RCC 7860 (cell line): ENCODE measurements at regions not wholly inside any gene's neighbourhood (a gene's known extent, or its start where the extent isn't known, plus 50 kb on each side); places are given as distances from the start of the nearest gene placed in this dataset.
"Not testable (repeated sequence)": the region's sequence is repeated elsewhere in the genome, so short reads cannot be mapped to it uniquely, and the experiment has no call there.

ENCODE experiments used
- DNase-seq: peaks from one replicate; pipeline ENCODE4 v3.0.0-alpha.2; 2015; ENCODE audit warnings: low spot score
- FAIRE-seq: peaks from 2 replicates; lab custom pipeline; 2012; peaks lifted over from hg19 to GRCh38; lab: Jason Lieb, UNC

DNA sequence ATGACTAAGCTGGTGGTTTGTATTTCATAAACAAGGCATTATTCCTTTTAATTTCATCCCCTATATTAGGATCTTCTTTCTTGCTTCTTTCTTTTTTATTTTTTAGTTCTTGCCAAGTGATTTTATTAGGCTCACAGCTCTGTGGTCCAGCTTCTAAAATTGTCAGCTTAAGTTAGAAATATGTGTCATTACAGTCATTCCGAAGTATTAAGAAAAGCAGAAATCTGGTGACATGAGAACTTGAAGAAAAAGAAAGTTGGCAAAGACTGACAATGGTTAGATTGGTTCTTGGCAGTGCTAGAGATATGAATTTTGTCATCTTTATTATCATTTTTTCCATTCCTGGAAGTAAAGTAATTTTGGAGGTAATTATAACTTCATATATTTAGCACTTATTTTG lies 166.5 kb upstream of the PRR16 start:
- DNase-seq (no peak), FAIRE-seq (no peak)

DNA sequence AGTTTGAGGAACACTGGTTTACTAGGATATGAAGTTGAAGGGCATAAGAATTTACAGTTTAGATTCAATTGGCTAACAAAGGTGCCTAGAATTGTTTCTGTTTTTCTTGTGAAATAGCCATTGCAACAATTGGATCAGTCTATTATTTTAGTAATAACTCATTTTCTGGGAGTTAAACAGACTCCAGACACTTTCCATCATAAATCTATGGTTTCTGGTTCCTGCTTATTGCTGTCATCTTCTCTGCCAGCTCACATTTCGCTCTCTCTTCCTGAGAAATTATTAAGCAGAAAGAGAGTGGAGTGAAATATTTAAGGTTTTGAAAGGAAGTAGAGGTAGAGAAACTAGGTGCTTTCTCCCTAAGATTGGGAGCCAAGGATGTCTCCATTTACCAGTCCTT lies 165.1 kb upstream of the PRR16 start:
- no peak for DNase-seq
- no peak for FAIRE-seq

DNA sequence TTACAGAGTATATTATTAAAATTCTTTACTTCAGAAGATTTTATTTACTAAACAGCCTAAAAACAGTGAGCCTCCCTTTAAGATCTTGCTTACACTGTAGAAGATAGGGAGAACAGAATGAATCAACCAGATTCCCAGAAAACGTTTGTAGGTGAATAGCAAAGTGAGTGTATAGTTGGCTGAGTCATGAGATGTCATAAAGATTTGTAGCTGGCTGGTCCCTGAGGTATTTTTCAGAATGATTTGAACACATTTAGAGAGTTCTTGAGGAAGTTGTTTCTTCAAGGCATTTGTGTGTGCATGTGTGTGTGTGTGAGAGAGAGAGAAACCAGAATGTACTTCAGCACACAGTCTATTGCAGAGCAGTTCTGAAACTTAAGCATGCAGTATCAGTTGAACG lies 159.4 kb upstream of the PRR16 start:
- DNase-seq (no peak), FAIRE-seq (peak; percentile 66)

DNA sequence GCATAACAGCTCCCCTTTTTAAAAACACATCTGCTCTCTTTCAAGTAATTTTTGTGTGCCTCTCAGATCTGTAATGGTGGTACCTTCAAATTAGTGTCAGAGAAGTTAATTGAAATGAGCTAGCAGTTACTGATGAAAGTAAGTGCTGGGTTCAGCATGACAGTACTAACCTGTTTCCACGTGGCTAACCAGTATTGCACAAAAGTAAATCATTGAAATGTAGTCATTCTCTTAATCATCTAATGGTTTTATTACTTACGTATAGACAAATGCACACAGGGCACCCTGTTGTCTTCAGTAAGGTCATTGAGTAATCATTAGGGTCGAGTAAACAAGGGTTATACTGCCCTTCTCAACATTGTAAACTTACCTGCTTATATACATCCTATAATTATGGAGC lies 157.8 kb upstream of the PRR16 start:
- no peak for FAIRE-seq

DNA sequence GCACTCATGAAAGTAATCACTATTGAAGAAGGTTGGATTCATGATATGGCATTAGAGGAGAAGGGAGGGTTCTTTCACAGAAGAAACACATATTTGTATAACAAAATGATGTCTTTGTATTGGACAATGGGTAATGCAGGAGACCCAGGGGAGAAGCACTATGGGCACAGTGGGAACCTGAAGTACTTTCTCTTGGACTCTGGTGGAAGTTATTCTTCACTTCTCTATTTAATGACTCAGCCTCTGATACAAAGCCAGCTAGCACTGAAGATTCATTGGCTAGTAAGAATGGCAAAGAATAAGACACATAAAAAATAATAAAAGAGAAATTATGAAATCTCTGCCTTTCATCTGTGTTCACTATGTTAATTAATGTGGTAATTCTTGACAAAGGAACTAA lies 149.9 kb upstream of the PRR16 start:
- FAIRE-seq (no peak), DNase-seq (no peak)

More for the DNA sequence above, 157.8 kb upstream of the PRR16 start:
- DNase-seq: no peak

DNA sequence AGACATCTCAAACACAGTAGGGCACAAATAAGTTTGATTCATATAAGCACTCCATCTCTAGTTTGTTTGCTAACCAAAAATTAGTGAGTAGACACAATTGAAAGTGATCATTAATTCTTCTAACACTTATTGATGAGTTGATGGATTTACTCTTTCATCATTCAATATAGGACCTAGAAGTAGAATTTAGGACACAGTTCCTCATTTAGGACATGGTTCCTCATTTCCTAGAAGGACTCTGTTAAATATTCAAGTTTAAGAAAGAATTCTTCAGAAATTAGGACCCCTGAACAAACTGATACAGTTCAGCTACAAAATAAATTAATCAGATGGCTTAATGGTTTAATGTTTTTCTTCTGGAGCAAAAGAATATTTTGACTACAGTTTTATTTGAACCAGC lies 143.5 kb upstream of the PRR16 start:
- FAIRE-seq: no peak
- DNase-seq: no peak

DNA sequence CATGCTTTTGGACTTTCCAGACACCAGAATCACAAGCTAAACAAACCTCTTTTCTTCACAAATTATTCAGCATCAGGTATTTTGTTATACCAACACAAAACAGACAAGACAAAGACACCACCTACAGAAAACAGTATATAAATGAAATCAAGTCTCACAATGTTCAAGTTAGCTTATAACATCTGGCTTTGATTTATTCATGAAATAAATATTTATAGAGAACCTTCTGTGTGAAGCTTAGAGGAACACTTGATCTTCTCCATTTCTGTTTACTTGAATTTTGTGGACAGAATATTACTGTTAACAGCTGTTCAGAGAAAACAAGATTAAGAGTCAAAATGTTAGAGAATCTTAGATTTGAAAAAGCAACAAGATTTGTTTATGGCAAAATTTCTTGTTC lies 137.4 kb upstream of the PRR16 start:
- DNase-seq: no peak
- no peak for FAIRE-seq

DNA sequence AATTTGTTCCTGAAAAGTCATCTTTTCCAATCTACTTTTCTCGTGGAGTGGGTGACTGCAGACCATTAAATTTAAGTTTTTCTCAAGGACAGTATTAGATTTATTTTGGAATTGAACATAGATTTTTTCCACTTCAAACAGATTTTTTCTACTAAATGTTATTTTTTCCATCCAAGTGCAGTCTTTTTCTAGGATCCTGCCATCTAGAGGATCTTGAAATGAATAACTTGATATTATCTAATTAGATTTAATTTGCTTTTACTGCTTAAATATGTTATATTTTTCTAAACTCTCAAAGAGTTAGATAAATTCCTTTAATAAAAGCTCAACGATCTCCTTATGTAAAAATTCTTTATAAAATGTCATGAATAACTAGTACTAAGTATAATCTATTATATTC lies 136.9 kb upstream of the PRR16 start:
- FAIRE-seq: peak; percentile 12
- DNase-seq: no peak

DNA sequence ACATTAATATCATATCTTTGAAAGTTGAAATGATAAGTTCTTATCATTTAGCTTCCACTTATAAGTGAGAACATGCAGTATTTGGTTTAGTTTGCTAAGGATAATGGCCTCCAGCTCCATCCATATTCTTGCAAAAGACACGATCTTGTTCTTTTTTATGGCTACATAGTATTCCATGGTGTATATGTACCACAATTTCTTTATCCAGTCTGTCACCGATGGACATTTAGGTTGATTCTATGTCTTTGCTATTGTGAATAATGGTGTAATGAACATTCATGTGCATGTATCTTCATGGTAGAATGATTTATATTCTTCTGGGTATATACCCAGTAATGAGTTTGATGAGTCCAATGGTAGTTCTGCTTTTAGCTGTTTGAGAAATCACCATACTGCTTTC lies 135.0 kb upstream of the PRR16 start:
- DNase-seq (no peak), FAIRE-seq (no peak)

DNA sequence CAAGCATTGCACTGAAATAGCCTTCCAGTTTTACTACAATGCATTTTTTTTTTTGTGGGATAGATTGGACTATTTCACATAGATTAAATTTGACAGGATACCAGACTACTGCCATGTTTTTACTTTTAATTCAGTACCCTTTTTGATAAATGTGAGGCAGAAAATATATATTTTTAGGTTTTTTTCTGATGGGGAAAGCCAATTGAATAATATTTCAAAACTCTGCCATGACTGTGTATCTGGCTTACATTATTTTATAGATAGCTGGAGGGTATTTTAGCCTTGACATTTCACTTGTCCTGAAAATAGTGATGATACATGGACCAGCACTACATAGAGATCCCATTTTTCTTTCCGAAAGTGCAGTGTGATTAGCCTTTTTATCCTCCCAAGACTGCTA lies 133.5 kb upstream of the PRR16 start:
- FAIRE-seq (no peak), DNase-seq (no peak)

DNA sequence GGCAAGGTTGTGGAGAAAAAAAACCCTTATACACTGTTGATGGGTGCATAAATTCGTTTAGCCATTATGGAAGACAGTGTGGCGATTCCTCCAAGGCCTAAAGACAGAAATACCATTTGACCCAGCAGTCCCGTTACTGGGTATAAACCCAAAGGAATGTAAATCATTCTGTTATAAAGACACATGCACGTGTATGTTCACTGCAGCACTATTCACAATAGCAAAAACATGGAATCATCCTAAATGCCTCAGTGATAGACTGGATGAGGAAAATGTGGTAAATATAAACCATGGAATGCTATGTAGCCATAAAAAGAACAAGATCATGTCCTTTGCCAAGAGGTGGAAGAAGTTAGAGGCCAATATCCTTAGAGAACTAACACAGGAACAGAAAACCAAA lies 119.9 kb upstream of the PRR16 start:
- no peak for FAIRE-seq

DNA sequence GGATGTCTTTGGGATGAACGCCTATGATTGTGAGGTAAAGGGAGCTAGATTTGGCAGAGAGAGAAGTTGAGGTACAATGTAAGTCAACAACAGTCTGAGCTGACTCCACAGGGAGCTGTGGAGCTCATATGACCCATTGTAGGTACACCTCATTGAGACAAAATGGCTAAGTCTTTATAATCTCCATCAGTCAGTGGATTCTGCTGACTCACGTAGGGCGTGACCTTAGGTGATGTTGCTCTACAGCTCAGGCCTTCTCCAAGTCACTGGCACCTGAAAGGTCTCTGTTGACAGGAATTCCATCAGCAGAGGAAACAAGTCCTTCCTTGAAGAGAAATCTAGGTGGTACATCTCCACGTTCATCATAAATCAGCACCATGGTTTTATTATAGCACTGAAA lies 118.2 kb upstream of the PRR16 start:
- no peak for FAIRE-seq
- DNase-seq: no peak

More for the DNA sequence above, 119.9 kb upstream of the PRR16 start:
- DNase-seq: no peak

DNA sequence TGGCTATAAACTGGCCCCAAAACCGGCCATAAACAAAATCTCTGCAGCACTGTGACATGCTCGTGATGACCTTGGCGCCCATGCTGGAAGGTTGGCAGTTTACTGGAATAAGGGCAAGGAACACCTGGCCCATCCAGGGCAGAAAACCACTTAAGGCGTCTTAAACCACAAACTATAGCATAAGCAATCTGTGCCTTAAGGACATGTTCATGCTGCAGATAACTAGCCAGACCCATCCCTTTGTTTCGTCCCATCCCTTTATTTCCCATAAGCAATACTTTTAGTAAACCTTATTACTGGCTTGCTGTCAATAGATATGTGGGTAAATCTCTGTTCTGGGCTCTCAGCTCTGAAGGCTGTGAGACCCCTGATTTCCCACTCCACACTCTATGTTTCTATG lies 113.0 kb upstream of the PRR16 start:
- not testable (repeated sequence) for FAIRE-seq

DNA sequence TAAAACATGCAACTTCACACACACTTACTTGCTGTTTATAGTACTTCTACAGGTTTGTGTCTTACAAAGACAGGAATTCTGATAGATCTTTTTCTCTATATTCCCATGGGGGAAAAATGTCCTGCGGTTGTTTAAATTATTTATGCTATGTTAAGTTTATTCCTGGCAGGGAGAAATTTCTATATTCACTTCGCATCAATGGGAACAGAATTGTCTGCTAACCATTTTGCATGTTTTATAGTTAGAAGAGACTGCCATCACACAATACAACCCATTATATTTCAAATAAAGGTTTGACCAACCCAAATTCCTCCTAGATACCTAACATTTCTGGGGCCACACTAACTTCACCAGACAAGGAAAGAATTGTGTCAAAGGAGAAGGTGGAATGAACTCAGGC lies 110.0 kb upstream of the PRR16 start:
- no peak for DNase-seq
- no peak for FAIRE-seq

More for the DNA sequence above, 113.0 kb upstream of the PRR16 start:
- DNase-seq: not testable (repeated sequence)

DNA sequence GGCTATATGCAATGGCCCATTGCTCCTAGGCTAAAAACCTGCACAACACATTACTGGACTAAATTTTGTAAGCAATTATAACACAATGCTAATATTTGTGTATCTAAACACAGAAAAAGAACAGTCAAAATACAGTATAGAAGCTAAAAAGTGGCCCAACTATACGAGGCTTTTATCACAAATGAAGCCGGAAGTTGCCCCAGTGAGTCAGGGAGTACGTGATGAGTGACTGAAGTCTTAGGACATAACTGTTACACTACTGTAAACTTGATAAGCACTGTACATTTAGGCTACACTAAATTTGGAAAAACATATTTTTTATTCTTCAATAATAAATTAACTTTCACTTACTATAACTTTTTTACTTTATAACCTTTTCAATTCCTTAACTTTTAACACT lies 105.2 kb upstream of the PRR16 start:
- DNase-seq: no peak
- FAIRE-seq: no peak

DNA sequence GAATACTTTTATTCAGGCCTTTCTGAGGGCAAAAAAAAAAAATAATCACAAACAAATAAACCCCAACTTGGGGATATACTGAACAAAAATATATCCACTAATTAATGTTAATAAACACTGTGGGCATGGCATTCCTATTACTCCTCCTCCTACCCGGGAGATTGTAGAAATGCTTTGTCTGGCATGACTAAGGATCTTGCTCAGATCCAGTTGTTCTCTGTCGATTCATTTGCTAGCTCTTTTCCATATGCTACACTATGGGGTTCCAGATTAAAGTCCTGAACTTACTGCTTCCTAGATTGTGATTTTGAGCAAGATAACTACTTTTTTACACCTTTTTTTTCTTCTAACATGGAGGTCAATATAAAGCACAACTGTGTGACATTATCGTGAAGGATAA lies 102.2 kb upstream of the PRR16 start:
- no peak for DNase-seq
- FAIRE-seq: no peak

DNA sequence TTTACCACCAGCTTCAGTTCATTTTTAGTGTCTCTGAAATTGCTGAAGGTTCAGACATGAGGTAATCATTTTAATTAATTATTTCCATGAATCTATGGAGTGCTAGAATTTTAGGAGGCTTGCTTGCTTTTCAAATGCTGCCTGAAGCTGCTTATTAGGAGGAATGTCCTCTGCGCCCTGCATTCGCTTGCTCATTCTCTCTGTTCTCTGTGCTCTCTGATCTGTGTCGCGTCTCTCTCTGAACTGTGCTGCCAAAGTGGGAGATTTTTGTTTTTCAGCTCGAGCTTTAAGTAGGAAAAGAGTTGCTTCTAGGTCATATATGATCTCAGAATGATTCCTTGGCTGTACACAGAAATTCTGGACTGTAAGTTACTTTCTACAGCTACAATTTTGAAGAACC lies 101.7 kb upstream of the PRR16 start:
- FAIRE-seq (no peak), DNase-seq (no peak)

DNA sequence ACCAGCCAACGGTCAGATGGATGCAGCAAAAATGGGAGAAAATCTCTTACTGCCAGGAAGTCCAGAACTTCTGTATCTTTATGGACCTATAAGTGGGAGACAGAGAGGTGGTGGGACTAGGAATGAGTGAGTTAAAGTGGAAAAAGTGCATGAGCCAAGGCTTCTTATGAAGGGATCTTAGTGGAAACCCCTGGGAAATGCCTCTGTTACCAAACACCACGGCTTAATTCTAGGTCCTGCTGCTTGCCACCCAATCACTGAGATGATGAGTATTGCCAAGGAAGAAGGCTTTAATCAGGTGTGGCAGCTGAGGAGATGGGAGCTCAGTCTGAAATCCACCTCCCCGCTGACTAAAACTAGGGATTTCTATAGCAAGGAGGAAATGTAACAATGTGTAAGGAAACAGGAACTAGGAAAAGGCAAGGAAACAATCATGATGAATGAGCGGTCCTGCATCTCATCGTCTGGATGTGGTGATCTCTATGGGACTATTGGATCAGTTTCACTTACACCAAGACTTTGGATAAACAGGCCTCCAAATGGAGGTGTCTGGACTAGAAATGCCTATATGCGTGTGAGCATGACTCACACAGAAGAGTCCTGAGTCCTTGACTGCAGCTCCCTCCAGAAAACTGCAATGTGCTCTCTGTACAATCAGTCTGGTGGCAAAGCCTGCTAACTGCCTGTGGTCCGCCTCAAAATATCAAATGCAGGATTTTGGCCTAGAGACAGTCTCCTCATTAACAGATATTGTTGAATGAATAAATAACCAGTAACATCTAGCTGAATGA lies 98.2 kb upstream of the PRR16 start:
- FAIRE-seq (no peak), DNase-seq (no peak)

DNA sequence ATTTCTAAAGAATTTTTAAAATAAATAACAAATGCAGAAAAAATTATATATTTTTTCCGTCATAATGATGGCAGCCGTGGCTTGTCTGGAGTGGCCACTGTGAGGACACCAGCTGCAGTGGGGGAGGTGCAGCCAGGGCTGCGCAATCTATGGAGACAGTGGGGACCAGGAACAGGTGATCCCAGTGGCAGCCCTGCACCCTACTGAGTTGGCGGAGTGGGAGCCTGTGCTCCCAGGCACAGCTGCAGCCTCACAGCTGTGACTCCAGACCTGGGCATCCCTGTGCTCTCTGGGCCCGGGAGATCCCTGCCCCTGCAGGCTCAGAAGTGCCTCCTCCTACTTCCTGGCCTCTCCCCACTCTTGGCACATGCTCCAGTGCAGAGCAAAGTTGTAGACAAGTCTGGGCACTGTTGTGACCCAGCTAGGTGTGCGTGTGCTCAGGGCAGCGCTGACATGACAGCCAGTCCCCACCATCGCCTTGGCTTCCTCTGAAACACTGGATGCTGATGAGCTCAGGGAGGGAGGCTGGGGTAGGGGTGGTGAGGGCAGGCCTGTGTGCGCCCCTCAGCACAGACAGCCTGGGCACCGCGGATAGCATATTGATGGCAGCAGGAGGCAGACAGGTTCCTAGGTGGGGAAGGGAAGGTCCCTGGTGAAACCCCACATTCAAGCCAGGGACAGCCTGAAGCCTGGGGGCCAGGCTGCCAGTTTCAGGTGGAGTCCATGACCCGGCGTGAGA lies 96.0 kb upstream of the PRR16 start:
- DNase-seq (no peak), FAIRE-seq (no peak)

DNA sequence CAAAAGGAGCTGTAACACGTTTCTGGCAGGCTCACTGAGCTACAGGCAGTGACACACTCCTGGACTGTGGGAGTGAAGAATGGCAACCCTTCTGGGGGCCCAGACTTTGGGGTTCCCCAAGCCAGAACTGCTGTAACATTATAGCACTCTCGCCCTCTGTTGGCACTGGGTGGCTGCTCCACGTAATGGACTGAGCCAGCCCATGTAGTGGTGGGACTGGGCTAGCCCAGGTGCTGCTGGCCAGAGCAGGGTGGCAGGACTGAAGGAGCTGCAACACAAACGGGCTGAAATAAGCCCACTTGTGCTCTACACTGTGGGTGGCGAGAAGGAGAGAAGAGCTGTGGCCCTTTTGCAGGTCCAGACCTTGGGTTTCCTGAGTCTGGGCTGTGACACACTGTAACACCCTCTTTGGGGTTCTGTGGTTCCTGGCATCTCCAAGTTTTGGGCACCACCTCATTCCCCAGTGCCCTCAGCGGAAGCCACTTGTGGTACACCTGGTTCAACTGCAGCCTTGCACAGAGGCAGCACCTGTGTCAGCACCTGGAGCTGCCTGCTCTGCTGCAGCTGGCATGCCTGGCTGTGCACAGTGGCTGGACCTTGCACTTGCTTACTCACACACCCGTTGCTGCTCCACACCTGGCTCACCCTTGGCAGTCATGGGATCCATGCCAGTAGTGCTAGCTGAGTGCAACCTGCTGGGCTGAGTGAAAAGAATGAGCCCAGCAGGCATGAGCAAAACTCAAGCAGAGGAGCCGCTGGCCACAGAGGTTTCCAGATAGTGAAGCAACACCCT lies 95.0 kb upstream of the PRR16 start:
- FAIRE-seq (no peak), DNase-seq (no peak)

DNA sequence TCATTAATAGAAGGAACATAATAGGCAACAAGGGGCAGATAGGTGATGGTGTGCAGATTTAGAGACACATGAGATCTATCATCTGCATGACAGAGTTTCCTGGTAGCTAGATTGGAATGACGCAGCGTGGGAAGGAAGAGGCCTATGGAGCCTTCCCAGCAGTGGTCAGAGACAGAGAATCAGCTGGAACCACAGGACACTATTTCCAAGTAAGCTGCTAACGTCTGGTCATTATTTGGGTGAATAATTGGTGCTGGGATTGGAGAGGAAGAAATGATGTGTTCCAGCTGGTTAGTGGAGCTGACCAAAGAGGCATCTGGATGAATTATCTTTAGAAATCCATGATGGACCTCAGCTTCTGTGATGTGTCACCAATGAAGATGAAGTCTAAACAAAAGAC lies 91.2 kb upstream of the PRR16 start:
- DNase-seq (no peak), FAIRE-seq (no peak)

DNA sequence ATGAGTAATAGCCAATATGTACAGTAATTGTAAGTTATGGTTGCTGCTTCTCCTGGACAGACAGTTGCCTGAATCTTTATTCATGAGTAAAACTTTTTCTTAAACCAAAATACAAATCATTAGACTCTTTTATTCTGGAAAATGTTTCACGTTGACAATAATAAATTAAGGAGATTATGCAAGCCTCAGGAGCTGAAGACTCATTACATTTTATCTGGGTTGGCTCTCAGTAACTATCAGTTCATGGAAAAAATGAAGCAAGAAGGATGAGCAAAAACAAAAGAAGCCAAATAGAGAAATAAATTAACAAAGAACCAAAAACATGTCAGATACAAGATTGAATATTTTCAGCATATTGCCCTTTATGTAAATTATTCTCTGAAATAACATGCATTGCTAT lies 88.9 kb upstream of the PRR16 start:
- no peak for FAIRE-seq
- DNase-seq: no peak
